ENCODE measurements at regions not wholly inside any gene's neighbourhood (a gene's known extent, or its start where the extent isn't known, plus 50 kb on each side); places are given as distances from the start of the nearest gene placed in this dataset.
"Not testable (repeated sequence)": the region's sequence is repeated elsewhere in the genome, so short reads cannot be mapped to it uniquely, and the experiment has no call there.

- H3K9me3 ChIP-seq, result no peaks in the 10 kb centered on the region
- WGBS, 2 donors (ENCODE audit: low coverage in 1 of 2), result 50 to 85% methylated on average over 1 to 2 of the region's 2 CpGs
- H3K4me3 ChIP-seq, result no peak overlapping the region
- H3K27ac ChIP-seq, result no peak overlapping the region
- H3K36me3 ChIP-seq, result no peaks in the 10 kb centered on the region
- TF ChIP-seq EP300 (IDR thresholded peaks at IDR 0.05), result no peak
- no peak for TF ChIP-seq POLR2AphosphoS5 (IDR thresholded peaks at IDR 0.05)
- no peak for TF ChIP-seq POLR2A (IDR thresholded peaks at IDR 0.05)
- TF ChIP-seq CTCF (IDR thresholded peaks at IDR 0.05), result no peak
- ATAC-seq, result no peak
- H3K4me1 ChIP-seq, result no peaks in the 10 kb centered on the region
- H3K27me3 ChIP-seq, result no peaks in the 10 kb centered on the region
These were observed 100.3 kb upstream of the SLIT2 start for GRCh38 chr4:20151436-20151835.

- peaks cover 0 to 12% (median 0%) of the 10 kb centered on the region in 3 donors for H3K9me3 ChIP-seq
- H3K4me3 ChIP-seq, result not testable (repeated sequence)
These were observed 102.6 kb upstream of the SLIT2 start for GRCh38 chr4:20149143-20149542.

GRCh38 chr4:20137176-20137575 is 114.5 kb upstream of the SLIT2 start:
- no peak for ATAC-seq
- 64 to 83% methylated on average over 2 of the region's 2 CpGs for WGBS, 2 donors (ENCODE audit: low coverage in 1 of 2)

More at GRCh38 chr4:20149143-20149542, 102.6 kb upstream of the SLIT2 start:
- 100% methylated on average over 2 to 3 of the region's 3 CpGs for WGBS, 2 donors (ENCODE audit: low coverage in 1 of 2)
- H3K4me1 ChIP-seq, H3K27me3 ChIP-seq, H3K27ac ChIP-seq, H3K36me3 ChIP-seq, ATAC-seq: not testable (repeated sequence)

GRCh38 chr4:20127626-20128025 is 124.1 kb upstream of the SLIT2 start:
- Histone ChIP-seq H3K4me3 (no peak overlapping the region), H3K27me3 (no peaks in the 10 kb centered on the region), H3K4me1 (no peaks in the 10 kb centered on the region), H3K27ac (no peak overlapping the region), H3K36me3 (no peaks in the 10 kb centered on the region), H3K9me3 (no peaks in the 10 kb centered on the region)
- ATAC-seq, result no peak
- TF ChIP-seq POLR2AphosphoS5 (IDR thresholded peaks at IDR 0.05) (no peak), CTCF (IDR thresholded peaks at IDR 0.05) (no peak), EP300 (IDR thresholded peaks at IDR 0.05) (no peak), POLR2A (IDR thresholded peaks at IDR 0.05) (no peak)
- 85 to 100% methylated on average over 1 of the region's 1 CpG for WGBS, 2 donors (ENCODE audit: low coverage in 1 of 2)

More at GRCh38 chr4:20137176-20137575, 114.5 kb upstream of the SLIT2 start:
- peaks cover 0 to 6% (median 0%) of the 10 kb centered on the region in 3 donors for H3K9me3 ChIP-seq
- no peaks in the 10 kb centered on the region for H3K4me1 ChIP-seq
- H3K4me3 ChIP-seq, result no peak overlapping the region
- no peak overlapping the region for H3K27ac ChIP-seq
- no peaks in the 10 kb centered on the region for H3K36me3 ChIP-seq
- H3K27me3 ChIP-seq, result no peaks in the 10 kb centered on the region
- TF ChIP-seq EP300 (IDR thresholded peaks at IDR 0.05), result no peak
- TF ChIP-seq POLR2A (IDR thresholded peaks at IDR 0.05), result no peak
- TF ChIP-seq POLR2AphosphoS5 (IDR thresholded peaks at IDR 0.05), result no peak
- TF ChIP-seq CTCF (IDR thresholded peaks at IDR 0.05), result no peak

GRCh38 chr4:20126906-20127305 is 124.8 kb upstream of the SLIT2 start:
- no peak for TF ChIP-seq EP300 (IDR thresholded peaks at IDR 0.05)
- Histone ChIP-seq H3K27ac (no peak overlapping the region), H3K9me3 (no peaks in the 10 kb centered on the region), H3K36me3 (no peaks in the 10 kb centered on the region), H3K27me3 (no peaks in the 10 kb centered on the region), H3K4me3 (no peak overlapping the region), H3K4me1 (no peaks in the 10 kb centered on the region)
- ATAC-seq, result no peak
- 100% methylated on average over 1 of the region's 1 CpG for WGBS, 2 donors (ENCODE audit: low coverage in 1 of 2)

- Histone ChIP-seq H3K4me1 (no peaks in the 10 kb centered on the region), H3K9me3 (no peaks in the 10 kb centered on the region), H3K27ac (no peak overlapping the region), H3K36me3 (no peaks in the 10 kb centered on the region), H3K27me3 (no peaks in the 10 kb centered on the region), H3K4me3 (no peak overlapping the region)
- ATAC-seq, result no peak
- WGBS, 2 donors (ENCODE audit: low coverage in 1 of 2), result 71 to 93% methylated on average over 3 of the region's 3 CpGs
- TF ChIP-seq EP300 (IDR thresholded peaks at IDR 0.05) (no peak), CTCF (IDR thresholded peaks at IDR 0.05) (no peak), POLR2A (IDR thresholded peaks at IDR 0.05) (no peak), POLR2AphosphoS5 (IDR thresholded peaks at IDR 0.05) (no peak)
These were observed 127.2 kb upstream of the SLIT2 start for GRCh38 chr4:20124317-20125026.
